ENCODE measurements at regions not wholly inside any gene's neighbourhood (a gene's known extent, or its start where the extent isn't known, plus 50 kb on each side); places are given as distances from the start of the nearest gene placed in this dataset.
A peak's percentile ranks its signal among the peaks of the same experiment; 100 is the strongest.

DNA sequence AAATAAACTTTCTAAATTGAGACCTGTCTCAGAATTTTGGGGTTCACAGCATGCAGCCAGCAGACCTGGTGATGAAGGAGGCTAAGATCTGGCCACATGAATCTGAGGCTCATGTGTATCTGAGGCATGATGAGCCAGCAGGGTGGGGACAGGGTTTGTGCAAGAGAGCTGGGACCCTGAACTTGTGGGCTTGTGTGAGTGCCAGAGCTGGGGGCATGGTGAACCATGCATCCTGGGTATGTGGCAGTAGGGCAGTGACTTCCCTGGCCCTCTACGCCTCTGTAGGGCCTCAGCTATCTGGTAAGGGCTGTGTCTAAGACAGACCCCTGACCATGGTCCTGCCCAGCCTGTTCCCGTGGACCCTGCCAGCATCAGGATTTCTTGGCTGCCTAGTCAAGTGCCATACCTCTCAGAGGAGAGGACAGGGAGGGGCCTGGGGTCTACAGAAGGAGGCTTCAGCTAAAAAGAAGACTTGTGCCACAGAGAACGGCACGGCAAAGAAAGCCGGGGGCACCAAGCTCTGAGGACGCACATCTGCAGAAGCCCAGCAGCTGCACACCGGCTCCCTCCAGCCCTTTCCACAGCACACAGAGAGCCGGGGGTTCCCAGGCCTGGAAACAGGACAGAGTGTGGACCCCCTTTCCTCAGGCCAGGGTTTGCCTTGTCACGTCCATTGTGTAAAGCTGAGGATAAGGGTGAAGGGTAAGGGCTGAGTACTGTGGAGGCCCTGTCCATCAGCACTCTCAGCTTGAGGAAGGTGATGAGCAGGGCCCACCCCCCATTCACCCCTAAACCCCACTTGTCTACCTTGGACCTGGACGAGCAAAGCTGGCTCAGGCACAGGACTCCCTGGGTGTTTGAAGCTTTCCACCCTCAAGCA, 130.1 kb downstream of the MRPL36 start:
- no peak overlapping the region for H3K4me3 Mint-ChIP-seq
- CTCF ChIA-PET = interaction anchor here (1.1 kb wide), 1 partner anchor 69 kb away, joined by 3 read pairs; no protein-coding TSS in a partner anchor
- no peak overlapping the region for H3K27ac Mint-ChIP-seq
- H3K36me3 Mint-ChIP-seq = no peaks in the 10 kb centered on the region
- no peak for DNase-seq
- intact Hi-C loops (cut with micrococcal nuclease) = loop anchor here (5.0 kb wide), 1 partner anchor 348 kb away; no protein-coding TSS in a partner anchor
- POLR2A ChIA-PET = no interaction called here
- peaks cover 64% of the 10 kb centered on the region for H3K27me3 Mint-ChIP-seq
- peaks cover 9% of the 10 kb centered on the region for H3K4me1 Mint-ChIP-seq (ENCODE audit: low read depth)
- no peaks in the 10 kb centered on the region for H3K9me3 Mint-ChIP-seq

DNA sequence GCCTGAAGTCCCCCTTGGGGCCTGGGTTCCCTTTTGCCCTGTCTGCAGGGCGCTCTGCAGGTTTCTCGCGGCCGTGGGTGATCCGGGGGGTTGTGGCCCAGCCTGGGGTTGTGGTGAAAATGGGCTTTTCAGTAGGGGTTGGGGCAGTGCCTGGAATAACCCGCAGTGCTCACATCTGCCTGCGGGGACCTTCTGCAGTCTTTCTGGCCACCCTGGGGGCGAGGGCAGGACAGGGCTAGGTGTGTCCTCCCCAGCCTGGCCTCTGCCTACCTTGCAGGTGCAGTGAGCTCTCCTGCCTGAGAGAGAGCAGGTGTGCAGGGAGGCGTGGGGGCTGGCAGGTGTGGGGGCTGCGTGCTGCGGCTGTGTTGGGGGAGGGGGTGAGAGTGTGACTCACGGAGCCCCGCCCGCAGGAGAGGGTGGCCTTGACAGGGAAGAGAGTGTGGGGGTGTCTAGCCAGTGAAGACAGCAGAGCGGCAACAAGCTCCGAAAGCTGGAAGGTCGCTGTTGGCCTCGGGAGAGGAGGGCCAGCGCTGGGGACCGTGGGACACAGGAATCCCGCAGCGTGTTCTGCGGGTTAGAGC, 131.4 kb downstream of the MRPL36 start:
- H3K27ac Mint-ChIP-seq = no peak overlapping the region
- DNase-seq = no peak
- H3K27me3 Mint-ChIP-seq = peaks cover 66% of the 10 kb centered on the region
- CTCF ChIA-PET = interaction anchor here (0.8 to 1.1 kb wide), 2 partner anchors 14 to 70 kb away, joined by 3 read pairs; no protein-coding TSS in a partner anchor
- peaks cover 9% of the 10 kb centered on the region for H3K4me1 Mint-ChIP-seq (ENCODE audit: low read depth)
- H3K9me3 Mint-ChIP-seq = no peaks in the 10 kb centered on the region
- H3K4me3 Mint-ChIP-seq = no peak overlapping the region
- no peaks in the 10 kb centered on the region for H3K36me3 Mint-ChIP-seq
- POLR2A ChIA-PET = no interaction called here
- intact Hi-C loops (cut with micrococcal nuclease) = loop anchor here (5.0 kb wide), 1 partner anchor 349 kb away; no protein-coding TSS in a partner anchor

DNA sequence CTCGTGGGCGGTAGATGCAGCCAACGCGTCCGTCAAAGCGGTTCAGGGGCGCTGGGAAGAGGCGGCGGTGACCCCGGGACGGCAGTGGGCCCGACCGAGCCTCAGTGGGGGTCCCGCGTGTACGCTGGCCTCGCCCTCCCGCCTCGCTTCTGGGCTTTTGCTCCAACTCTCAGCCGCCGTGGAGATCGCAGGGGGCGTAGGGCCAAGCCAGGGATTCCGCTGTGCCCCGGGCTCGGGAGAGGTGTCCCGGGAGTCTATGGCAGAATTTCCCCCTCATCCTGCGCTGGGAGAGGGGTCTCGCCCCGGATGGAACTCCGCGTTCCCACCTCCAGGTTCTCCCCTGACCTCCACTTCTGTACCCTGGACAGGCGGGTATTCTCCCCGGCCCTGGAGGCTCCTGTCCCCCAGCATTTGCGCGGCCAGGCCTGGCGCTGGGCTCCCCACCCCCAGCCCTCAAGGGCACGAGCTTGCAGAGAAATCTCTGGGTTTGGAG, 131.9 kb downstream of the MRPL36 start:
- Mint-ChIP-seq H3K27me3 (peaks cover 67% of the 10 kb centered on the region), H3K9me3 (no peaks in the 10 kb centered on the region), H3K4me1 (ENCODE audit: low read depth) (peaks cover 9% of the 10 kb centered on the region), H3K4me3 (no peak overlapping the region), H3K27ac (no peak overlapping the region), H3K36me3 (no peaks in the 10 kb centered on the region)
- ChIA-PET POLR2A (no interaction called here), CTCF (no interaction called here)
- no peak for DNase-seq
- intact Hi-C loops (cut with micrococcal nuclease) = loop anchor here (5.0 kb wide), 1 partner anchor 350 kb away; no protein-coding TSS in a partner anchor

DNA sequence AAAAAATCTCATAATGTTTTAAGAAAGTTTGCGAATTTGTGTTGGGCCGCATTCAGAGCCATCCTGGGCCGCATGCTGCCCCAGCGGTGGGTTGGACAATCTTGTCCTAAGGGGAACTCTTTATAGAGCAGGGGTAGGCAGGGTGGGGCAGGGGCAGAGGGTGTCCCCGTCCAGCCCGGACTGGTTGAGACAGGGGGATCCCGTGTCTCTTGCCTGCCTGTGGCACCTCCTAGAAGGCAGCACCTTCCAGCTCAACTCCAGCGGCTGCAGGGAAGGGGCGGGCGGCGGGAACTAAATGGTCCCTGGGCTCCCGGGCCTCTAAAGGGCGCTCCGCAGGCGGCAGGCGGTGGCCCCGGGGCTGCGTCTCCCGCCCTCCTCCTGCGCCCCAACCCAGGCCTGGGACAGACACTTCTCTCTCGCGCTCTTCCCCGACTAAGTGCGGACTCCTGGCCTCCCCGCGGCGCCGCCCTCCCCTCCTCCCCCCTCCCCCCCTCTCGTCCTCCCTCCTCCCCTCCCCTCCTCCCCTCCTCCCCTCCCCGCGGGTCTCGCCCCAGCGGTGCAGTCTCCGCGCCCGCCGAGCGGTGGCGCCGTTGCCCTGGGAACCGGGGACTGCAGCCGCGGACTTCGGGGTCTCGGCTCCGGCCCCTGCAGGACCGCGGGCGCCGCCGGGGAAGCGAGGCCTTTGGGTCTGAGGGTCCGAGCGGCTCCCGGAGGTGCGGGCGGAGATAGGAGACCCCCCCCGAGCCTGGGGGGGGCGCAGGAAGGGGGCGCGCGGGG, 132.6 kb downstream of the MRPL36 start:
- CTCF ChIA-PET = no interaction called here
- peak; percentile 63 for DNase-seq
- Mint-ChIP-seq H3K4me1 (ENCODE audit: low read depth) (peaks cover 9% of the 10 kb centered on the region), H3K36me3 (no peaks in the 10 kb centered on the region), H3K9me3 (no peaks in the 10 kb centered on the region), H3K27me3 (peaks cover 68% of the 10 kb centered on the region), H3K27ac (no peak overlapping the region), H3K4me3 (no peak overlapping the region)
- intact Hi-C loops (cut with micrococcal nuclease) = loop anchor here (5.0 kb wide), 1 partner anchor 350 kb away; no protein-coding TSS in a partner anchor
- POLR2A ChIA-PET = no interaction called here

DNA sequence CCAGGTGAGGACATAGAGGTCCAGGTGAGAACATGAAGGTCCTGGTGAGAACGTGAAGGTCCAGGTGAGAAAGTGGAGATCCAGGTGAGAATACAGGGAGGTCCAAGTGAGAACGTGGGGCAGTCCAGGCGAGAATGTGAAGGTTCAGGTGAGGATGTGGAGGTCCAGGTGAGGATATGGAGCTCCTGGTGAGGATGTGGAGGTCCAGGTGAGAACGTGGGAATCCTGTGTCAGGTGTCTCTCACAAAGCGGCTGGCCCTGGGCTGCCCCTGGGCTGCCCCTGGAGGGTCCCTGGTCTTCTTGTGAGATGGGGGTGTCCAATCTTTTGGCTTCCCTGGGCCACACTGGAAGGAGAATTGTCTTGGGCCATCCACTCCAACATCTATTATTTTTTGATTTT, 133.4 kb downstream of the MRPL36 start:
- H3K36me3 Mint-ChIP-seq = no peaks in the 10 kb centered on the region
- POLR2A ChIA-PET = no interaction called here
- CTCF ChIA-PET = no interaction called here
- H3K27me3 Mint-ChIP-seq = peaks cover 64% of the 10 kb centered on the region
- no peak for DNase-seq
- no peaks in the 10 kb centered on the region for H3K9me3 Mint-ChIP-seq
- intact Hi-C loops (cut with micrococcal nuclease) = loop anchor here (5.0 kb wide), 1 partner anchor 351 kb away; no protein-coding TSS in a partner anchor
- H3K27ac Mint-ChIP-seq = no peak overlapping the region
- peaks cover 9% of the 10 kb centered on the region for H3K4me1 Mint-ChIP-seq (ENCODE audit: low read depth)
- no peak overlapping the region for H3K4me3 Mint-ChIP-seq

DNA sequence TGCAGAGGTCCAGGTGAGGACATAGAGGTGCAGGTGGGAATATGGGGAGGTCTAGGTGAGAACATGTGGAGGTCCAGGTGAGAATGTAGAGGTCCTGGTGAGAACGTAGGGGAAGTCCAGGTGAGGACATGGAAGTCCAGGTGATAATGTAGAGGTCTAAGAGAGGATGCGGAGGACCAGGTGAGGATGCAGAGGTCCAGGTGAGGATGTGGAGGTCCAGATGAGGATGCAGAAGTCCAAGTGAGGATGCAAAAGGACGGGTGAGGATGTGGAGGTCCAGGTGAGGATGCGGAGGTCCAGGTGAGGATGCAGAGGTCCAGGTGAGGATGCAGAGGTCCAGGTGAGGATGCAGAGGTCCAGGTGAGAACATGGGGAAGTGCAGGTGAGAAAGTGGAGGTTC, 133.8 kb downstream of the MRPL36 start:
- DNase-seq = no peak
- Mint-ChIP-seq H3K4me3 (no peak overlapping the region), H3K27me3 (peaks cover 62% of the 10 kb centered on the region), H3K36me3 (no peaks in the 10 kb centered on the region), H3K27ac (no peak overlapping the region), H3K9me3 (no peaks in the 10 kb centered on the region), H3K4me1 (ENCODE audit: low read depth) (peaks cover 9% of the 10 kb centered on the region)
- POLR2A ChIA-PET = no interaction called here
- CTCF ChIA-PET = no interaction called here
- intact Hi-C loops (cut with micrococcal nuclease) = loop anchor here (5.0 kb wide), 1 partner anchor 351 kb away; no protein-coding TSS in a partner anchor

DNA sequence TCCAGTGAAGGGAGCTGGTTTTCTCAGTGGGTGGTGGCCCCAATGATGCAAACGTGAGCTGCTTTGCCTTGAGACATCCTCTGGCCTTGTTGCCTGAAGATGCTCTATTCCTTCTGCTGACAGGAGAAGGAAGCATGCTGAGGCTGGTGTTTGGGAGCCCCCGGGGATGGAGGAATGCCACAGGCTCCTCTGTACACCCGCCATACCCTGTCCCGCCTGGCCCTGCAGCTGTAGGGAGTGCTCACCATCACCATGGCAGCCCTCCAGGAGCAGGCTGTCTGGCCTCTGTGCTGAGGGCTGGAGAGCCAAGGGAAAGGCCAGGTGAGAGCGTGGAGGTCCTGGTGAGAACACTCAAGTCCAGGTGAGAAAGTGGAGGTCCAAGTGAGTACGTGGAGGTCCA, 134.4 kb downstream of the MRPL36 start:
- Mint-ChIP-seq H3K27ac (no peak overlapping the region), H3K36me3 (no peaks in the 10 kb centered on the region), H3K4me3 (no peak overlapping the region), H3K27me3 (peaks cover 63% of the 10 kb centered on the region), H3K4me1 (ENCODE audit: low read depth) (peaks cover 9% of the 10 kb centered on the region), H3K9me3 (no peaks in the 10 kb centered on the region)
- intact Hi-C loops (cut with micrococcal nuclease) = loop anchor here (5.0 kb wide), 1 partner anchor 352 kb away; no protein-coding TSS in a partner anchor
- CTCF ChIA-PET = interaction anchor here (1.0 kb wide), 1 partner anchor 12 kb away, joined by 3 read pairs; no protein-coding TSS in a partner anchor
- POLR2A ChIA-PET = no interaction called here
- DNase-seq = no peak

DNA sequence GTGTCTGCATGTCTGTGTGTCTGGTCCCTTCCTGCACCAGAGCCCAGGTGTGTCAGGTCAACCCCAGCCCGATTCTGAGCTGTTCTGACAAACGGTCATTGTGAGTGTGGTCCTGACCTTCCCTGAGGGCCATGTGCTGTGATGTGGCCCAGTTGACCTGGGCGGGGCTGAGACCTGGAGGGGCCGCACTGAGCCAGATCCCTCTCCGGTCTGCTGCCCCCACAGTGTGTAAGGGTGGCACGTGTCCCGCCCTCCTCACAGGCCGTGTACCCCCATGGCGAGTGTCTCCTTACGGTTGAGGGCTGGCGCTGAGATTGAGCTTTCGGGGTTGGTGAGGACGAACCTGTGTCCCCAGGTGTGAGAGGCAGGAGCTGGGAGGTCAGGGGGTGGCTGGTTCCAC, 136.5 kb downstream of the MRPL36 start:
- Mint-ChIP-seq H3K9me3 (no peaks in the 10 kb centered on the region), H3K27ac (no peak overlapping the region), H3K36me3 (no peaks in the 10 kb centered on the region), H3K27me3 (peaks cover 55% of the 10 kb centered on the region), H3K4me3 (no peak overlapping the region), H3K4me1 (ENCODE audit: low read depth) (peaks cover 9% of the 10 kb centered on the region)
- POLR2A ChIA-PET = no interaction called here
- CTCF ChIA-PET = no interaction called here
- intact Hi-C loops (cut with micrococcal nuclease) = no loop called here
- DNase-seq = no peak

DNA sequence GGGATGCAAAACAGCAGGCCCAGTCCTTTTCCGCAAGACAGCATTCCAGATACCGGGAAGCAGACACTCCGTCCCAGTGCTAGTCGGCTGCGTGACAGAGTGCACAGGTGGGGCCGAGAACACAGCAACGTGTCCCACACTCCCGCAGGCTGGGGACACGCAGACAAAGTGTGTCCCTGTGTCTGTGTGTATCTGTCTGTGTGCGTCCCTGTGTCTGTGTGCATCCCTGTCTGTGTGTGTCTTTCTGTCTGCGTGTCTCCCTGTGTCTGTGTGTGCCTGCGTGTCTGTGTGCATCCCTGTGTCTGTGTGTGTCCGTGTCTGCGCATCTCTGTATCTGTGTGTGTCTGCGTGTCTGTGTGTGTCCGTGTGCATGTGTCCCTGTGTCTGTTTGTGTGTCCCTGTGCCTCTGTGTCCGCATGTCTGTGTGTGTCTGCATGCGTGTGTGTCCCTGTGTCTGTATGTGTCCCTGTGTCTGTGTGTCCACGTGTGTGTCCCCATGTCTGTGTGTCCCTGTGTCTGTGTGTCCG, 137.0 kb downstream of the MRPL36 start:
- no peak for DNase-seq
- Mint-ChIP-seq H3K36me3 (no peaks in the 10 kb centered on the region), H3K27ac (no peak overlapping the region), H3K27me3 (peaks cover 55% of the 10 kb centered on the region), H3K4me1 (ENCODE audit: low read depth) (peaks cover 9% of the 10 kb centered on the region), H3K9me3 (no peaks in the 10 kb centered on the region), H3K4me3 (no peak overlapping the region)
- intact Hi-C loops (cut with micrococcal nuclease) = no loop called here
- POLR2A ChIA-PET = no interaction called here
- CTCF ChIA-PET = no interaction called here

DNA sequence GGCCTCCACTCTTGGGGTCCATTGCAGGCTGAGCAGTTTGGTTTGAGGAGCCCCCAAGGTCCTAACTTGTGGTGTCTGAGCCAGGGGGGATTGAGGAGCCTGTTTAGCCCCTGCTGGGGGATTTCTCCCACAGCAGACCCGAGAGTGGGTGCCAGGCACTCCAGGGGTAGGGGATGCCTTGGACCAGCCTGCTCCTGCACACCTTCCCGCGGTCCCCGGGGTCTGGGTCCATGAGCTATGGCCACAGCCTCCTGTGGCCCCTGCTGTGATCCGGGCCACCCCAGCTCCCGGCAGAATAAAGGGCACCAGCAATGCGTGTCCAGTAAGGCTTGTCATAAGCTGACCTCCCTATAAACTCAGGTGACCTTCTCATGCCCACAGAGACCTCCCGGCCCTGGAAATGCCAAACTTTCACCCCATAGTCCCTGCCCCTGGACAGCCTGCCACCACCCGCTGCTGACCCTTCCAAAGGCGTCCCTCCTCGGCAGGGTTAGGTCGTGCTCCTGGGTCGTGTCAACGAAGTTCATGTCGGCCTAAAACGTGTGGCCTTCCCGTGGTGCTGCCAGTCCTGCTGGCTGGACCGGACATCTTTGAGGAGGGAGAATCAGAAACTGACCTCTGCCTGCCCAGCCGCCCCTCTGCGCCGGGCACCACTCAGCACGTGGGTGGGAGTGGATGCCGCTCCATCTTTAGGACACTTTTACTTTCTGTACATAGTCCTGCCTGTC, 137.6 kb downstream of the MRPL36 start:
- Mint-ChIP-seq H3K9me3 (no peaks in the 10 kb centered on the region), H3K4me1 (ENCODE audit: low read depth) (peaks cover 9% of the 10 kb centered on the region), H3K36me3 (no peaks in the 10 kb centered on the region), H3K27ac (no peak overlapping the region), H3K27me3 (peaks cover 55% of the 10 kb centered on the region), H3K4me3 (no peak overlapping the region)
- intact Hi-C loops (cut with micrococcal nuclease) = no loop called here
- CTCF ChIA-PET = no interaction called here
- POLR2A ChIA-PET = no interaction called here
- peak; percentile 5 for DNase-seq

DNA sequence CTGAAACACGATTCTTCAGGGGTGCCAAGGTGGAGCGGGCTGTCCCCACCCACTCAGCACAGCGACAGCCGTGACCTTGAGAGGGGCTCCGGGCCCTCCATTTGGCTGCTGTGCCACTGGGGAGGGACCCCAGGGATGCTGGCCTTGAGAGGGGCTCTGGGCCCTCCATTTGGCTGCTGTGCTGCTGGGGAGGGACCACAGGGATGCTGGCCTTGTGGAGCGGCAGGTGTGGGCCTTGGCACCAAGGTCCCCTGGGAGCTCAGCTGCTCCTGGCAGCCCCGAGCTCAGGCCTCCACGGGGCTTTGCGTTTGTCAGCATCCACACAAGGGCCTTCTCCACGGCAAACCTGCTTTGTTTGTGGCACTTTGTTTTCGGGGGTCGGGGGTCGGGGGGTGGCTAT, 137.6 kb upstream of the LPCAT1 start:
- no peak for DNase-seq
- H3K27me3 Mint-ChIP-seq = peaks cover 53% of the 10 kb centered on the region
- ChIA-PET CTCF (no interaction called here), POLR2A (no interaction called here)
- no peak overlapping the region for H3K27ac Mint-ChIP-seq
- no peaks in the 10 kb centered on the region for H3K36me3 Mint-ChIP-seq
- no peaks in the 10 kb centered on the region for H3K9me3 Mint-ChIP-seq
- intact Hi-C loops (cut with micrococcal nuclease) = no loop called here
- H3K4me1 Mint-ChIP-seq (ENCODE audit: low read depth) = peaks cover 4% of the 10 kb centered on the region
- no peak overlapping the region for H3K4me3 Mint-ChIP-seq
